ENCODE measurements at regions not wholly inside any gene's neighbourhood (a gene's known extent, or its start where the extent isn't known, plus 50 kb on each side); places are given as distances from the start of the nearest gene placed in this dataset.

DNA sequence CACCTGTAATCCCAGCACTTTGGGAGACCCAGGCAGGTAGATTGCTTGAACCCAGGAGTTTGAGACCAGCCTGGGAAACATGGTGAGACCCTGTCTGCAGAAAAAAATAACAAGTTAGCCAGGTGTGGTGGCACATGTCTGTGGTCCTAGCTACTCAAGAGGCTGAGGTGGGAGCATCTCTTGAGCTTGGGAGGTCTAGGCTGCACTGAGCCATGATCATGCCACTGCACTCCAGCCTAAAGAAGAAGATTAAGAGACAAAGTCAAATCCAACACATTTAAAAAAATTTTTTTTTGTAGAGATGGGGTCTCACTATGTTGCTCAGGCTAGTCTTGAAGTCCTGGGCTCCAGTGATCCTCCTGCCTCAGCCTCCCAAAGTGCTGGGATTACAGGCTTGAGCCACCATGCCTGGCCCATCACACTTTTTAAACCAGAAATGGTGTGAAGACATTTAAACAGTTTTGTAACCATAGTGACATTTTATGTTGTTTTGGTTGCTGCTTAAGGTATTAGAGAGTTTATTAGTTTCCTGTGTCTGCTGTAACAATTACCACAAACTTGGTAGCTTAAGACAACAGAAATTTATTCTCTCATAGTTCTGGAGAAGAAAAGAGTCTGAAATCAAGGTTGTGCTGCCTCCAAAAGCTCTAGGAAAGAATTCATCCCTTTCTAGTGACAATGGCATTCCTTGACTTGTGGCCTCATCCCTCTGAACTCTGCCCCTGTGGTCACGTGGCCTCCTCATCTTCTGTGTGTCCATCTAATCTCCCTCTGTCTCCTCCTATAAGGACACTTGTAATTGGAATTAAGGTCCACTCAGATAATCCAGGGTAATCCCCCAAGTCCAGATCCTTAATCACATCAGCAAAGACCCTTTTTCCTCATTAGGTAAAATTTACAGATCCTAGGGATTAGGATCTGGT, 104.6 kb upstream of the TNFAIP3 start:
- ATAC-seq (no peak), DNase-seq (no peak)
- H3K27me3 ChIP-seq, result no peaks in the 10 kb centered on the region
- no peak overlapping the region for H3K4me3 ChIP-seq
- 70% methylated on average over 1 of the region's 1 CpG for WGBS (ENCODE audit: insufficient coverage, low coverage, low lambda C conversion rate, missing lambda C conversion rate)
- H3K9me3 ChIP-seq, result no peaks in the 10 kb centered on the region
- no peak overlapping the region for H3K27ac ChIP-seq
- no peaks in the 10 kb centered on the region for H3K4me1 ChIP-seq
- TF ChIP-seq, protein P1, sequence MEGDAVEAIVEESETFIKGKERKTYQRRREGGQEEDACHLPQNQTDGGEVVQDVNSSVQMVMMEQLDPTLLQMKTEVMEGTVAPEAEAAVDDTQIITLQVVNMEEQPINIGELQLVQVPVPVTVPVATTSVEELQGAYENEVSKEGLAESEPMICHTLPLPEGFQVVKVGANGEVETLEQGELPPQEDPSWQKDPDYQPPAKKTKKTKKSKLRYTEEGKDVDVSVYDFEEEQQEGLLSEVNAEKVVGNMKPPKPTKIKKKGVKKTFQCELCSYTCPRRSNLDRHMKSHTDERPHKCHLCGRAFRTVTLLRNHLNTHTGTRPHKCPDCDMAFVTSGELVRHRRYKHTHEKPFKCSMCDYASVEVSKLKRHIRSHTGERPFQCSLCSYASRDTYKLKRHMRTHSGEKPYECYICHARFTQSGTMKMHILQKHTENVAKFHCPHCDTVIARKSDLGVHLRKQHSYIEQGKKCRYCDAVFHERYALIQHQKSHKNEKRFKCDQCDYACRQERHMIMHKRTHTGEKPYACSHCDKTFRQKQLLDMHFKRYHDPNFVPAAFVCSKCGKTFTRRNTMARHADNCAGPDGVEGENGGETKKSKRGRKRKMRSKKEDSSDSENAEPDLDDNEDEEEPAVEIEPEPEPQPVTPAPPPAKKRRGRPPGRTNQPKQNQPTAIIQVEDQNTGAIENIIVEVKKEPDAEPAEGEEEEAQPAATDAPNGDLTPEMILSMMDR (IDR thresholded peaks at IDR 0.05), result no peak
- no peak for TF ChIP-seq POLR2A (IDR thresholded peaks at IDR 0.05)
- intact Hi-C loops (cut with DNase I), result no loop called here
- no peaks in the 10 kb centered on the region for H3K36me3 ChIP-seq

DNA sequence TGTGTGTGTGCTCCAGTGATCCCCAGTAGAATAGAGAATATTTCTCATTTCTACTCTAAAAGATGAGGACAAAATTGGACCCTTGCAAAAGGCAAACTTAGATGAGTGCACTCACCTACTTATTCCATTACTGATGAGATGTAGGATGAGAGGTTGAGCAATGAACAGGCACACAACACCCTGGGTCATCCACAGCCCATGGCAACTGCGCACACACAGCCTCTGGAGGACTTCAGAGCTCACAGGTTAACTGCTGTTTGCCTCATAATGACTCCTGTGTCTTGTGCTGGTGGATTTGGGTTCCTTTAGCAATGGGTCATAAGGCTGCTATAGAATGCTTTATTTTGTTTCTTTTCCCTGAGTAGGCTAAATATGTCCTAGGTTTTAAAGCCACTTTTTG, 103.6 kb upstream of the TNFAIP3 start:
- Histone ChIP-seq H3K4me3 (no peak overlapping the region), H3K9me3 (no peaks in the 10 kb centered on the region), H3K4me1 (no peaks in the 10 kb centered on the region), H3K36me3 (no peaks in the 10 kb centered on the region), H3K27me3 (no peaks in the 10 kb centered on the region), H3K27ac (no peak overlapping the region)
- TF ChIP-seq, protein P1 (IDR thresholded peaks at IDR 0.05), result no peak
- no CpG with 5 or more reads among the region's 1 CpG for WGBS (ENCODE audit: insufficient coverage, low coverage, low lambda C conversion rate, missing lambda C conversion rate)
- DNase-seq, result no peak
- intact Hi-C loops (cut with DNase I), result no loop called here
- ATAC-seq, result no peak

DNA sequence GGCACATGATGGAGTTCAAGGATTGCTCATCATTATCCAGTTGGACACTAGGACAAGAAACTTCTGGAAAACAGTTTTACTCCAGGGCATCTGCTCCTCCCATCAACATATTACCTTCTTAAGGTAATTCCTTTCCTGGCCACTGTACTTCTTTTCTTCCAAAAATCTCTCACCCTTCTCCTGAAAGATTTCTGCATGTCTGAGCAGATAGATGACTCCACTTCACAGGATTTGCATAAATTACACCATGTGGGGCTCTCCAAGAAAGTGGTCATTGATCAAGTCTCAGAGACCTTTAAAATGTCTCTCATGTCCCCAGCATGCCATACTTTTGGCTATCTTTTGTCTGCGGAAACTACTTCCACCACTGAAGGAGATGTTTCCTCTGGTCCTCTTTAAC, 103.2 kb upstream of the TNFAIP3 start:
- Histone ChIP-seq H3K9me3 (no peaks in the 10 kb centered on the region), H3K27ac (no peak overlapping the region), H3K4me3 (no peak overlapping the region), H3K4me1 (no peaks in the 10 kb centered on the region), H3K27me3 (no peaks in the 10 kb centered on the region), H3K36me3 (no peaks in the 10 kb centered on the region)
- intact Hi-C loops (cut with DNase I), result no loop called here
- DNase-seq (no peak), ATAC-seq (no peak)
- TF ChIP-seq POLR2A (IDR thresholded peaks at IDR 0.05), result no peak
- TF ChIP-seq, protein P1 (IDR thresholded peaks at IDR 0.05), result no peak
- WGBS (ENCODE audit: insufficient coverage, low coverage, low lambda C conversion rate, missing lambda C conversion rate), result 100% methylated on average over 1 of the region's 1 CpG

DNA sequence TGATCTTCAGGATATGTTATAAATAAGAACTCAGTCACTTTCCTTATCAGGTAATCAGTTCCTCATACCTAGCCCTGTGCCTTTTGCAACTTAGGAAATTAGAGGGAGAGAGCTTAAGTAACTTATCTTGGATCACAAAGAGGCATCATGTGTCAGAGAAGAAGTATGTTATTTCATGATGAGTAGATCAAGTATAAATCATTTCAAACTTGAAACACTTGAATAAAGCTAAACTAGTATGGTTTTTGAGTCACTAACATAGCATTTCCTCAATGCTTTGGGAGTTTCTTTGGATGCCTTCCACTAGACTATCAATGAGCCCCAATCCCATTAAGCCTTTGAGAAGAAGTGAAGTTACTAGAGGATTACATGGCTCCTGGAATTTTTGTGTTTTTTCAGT, 102.6 kb upstream of the TNFAIP3 start:
- H3K9me3 ChIP-seq, result no peaks in the 10 kb centered on the region
- no peaks in the 10 kb centered on the region for H3K4me1 ChIP-seq
- H3K4me3 ChIP-seq, result no peak overlapping the region
- ATAC-seq (no peak), DNase-seq (no peak)
- intact Hi-C loops (cut with DNase I), result no loop called here
- no peaks in the 10 kb centered on the region for H3K27me3 ChIP-seq
- H3K36me3 ChIP-seq, result no peaks in the 10 kb centered on the region
- TF ChIP-seq, protein P1 (IDR thresholded peaks at IDR 0.05), result no peak
- TF ChIP-seq POLR2A (IDR thresholded peaks at IDR 0.05), result no peak
- no peak overlapping the region for H3K27ac ChIP-seq

Data from right lobe of liver (tissue), 6 donors.